ENCODE measurements at regions not wholly inside any gene's neighbourhood (a gene's known extent, or its start where the extent isn't known, plus 50 kb on each side); places are given as distances from the start of the nearest gene placed in this dataset.

GRCh38 chr12:16136219-16136988 is 141.1 kb downstream of the SLC15A5 start:
- DNase-seq (ENCODE audit: low read depth) = no peak

GRCh38 chr12:16135323-16135722 is 142.2 kb downstream of the SLC15A5 start:
- no peak for DNase-seq (ENCODE audit: low read depth)

DNA sequence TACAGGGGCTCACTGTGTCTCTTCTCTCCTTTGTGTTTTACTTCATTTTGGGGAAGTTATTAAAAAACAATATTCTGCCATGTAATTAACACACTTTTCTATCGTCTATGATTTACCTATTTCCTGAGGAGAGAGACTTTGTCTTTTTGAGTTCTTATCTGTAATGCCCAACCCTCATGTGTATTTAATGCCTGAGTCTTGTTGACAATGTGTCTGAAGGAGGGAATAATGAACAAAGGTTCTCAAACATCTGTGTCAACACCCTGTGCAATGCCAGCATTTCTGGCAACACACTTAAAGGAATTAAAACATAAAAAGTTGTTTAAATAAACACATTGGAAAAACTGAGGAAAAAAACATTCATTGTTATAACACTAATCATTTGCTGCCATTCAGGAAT is 147.1 kb downstream of the SLC15A5 start:
- no peak for DNase-seq (ENCODE audit: low read depth)

GRCh38 chr12:16121953-16122352 is 155.5 kb downstream of the SLC15A5 start:
- peak; percentile 1 for DNase-seq (ENCODE audit: low read depth)

DNA sequence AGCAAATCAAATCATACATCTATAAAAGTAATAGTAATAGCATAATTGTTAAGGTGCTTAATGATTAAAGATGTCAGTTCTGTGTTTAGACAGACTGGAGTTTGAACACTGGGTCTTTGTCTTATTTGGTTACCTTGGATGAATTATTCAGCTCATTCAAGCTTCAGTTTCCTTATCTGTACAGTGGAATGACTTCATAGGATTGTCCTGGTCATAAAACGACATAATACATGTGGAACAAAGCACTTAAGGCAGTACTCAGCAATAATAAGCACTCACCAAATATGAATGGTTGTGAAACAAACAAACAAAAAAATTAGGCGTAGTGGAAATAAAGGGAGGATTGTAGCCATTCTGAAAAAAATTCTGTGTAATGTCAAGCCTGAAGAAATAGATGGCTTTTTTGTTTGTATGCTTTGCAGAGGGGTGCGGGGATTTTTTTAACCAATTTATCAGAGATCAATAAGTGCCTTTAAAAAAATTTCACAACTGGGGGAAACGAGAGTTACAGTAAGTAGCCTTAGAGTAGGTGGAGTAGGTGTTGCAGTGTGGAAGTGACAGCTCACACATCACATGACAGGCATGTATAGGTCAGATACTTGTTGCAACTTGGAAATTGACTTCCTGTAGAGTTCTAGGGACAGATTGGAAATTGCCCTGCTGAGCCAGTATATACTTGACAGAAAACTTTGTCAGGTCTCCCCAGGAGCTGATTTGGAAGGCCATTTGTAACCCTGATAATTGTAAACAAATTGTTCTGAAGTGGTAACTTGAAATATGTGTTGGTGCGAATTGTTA is 157.7 kb downstream of the SLC15A5 start:
- DNase-seq (ENCODE audit: low read depth) = no peak

- DNase-seq (ENCODE audit: low read depth) = no peak
Observed at GRCh38 chr12:16118586-16118985, 158.9 kb downstream of the SLC15A5 start.

- DNase-seq (ENCODE audit: low read depth) = no peak
Observed at GRCh38 chr12:16112612-16113560, 164.6 kb downstream of the SLC15A5 start.

GRCh38 chr12:16112130-16112529 is 165.4 kb downstream of the SLC15A5 start:
- DNase-seq (ENCODE audit: low read depth) = no peak

GRCh38 chr12:16110596-16110995 is 166.9 kb downstream of the SLC15A5 start:
- no peak for DNase-seq (ENCODE audit: low read depth)

GRCh38 chr12:16103851-16104250 is 173.6 kb downstream of the SLC15A5 start:
- DNase-seq (ENCODE audit: low read depth) = no peak

DNA sequence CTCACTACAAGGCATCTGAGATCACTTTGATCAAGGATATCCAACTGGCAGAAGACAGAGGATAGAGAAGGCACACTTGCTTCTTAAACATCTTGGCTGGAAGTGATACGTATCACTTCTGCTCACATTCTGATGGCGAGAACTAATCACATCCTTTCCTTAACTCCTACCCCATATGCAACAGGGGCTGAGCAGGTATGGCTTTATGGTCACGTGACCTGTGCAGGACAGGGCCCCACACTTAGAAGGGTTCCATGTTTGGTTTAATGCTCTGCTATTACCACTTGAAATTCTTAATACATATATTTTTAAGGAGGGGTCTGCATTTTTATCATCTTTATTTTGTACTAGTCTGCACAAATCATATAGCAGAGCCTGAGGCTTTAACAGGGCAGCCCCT is 177.3 kb downstream of the SLC15A5 start:
- no peak for DNase-seq (ENCODE audit: low read depth)

DNA sequence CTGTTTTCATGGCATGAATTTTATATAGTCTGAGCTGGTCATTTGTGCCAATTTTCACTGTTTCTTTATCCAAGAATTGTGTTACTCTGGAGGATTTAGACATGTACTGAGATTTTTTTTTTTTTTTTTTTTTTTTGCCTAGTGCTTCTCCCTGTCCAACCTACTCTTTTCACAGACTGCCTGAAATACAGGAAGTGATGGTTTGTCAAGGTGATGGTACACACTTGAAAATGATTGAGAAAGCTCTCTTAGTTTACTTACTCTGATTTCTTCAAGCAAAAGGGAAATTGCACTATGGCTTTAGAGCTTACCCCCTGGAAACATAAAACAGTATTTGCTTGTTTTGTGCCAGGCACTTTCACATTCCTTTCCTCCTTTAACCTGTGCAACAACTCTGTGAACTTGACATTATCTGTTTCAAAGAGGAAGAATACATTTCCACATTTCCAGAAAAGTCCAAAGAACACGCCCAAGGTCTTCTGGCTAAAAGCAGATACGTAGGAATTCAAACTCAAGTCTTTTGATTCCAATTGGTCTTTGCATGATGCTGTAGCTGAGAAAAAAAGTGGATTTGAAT is 181.1 kb downstream of the SLC15A5 start:
- no peak for DNase-seq (ENCODE audit: low read depth)

DNA sequence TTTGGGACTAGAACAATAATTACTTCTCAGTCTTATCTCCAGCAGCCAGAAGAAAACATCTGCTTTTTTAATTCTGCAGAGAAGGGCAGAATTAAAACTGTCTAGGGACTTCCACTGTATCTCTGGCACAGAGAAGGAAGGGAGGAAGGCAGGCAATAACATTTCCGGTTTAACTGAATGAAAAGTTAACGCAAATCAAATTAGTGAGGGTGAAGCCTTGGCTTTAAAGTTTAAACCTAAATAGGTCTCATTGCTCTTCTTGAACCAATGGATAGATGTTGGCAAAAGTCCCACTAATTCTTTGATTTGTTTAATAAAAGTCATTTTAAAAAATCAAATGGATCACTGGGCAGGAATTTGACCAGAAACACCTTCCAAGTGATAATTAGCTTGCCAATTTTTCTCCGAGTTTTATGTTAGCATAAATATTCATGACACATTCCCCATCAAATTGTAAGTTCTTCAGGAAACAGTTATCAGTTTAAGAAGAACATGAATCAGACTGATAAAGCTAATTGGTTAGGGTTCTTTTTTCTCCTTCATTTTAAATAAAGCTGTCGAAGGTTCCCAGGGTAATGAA is 181.9 kb downstream of the SLC15A5 start:
- no peak for DNase-seq (ENCODE audit: low read depth)

- DNase-seq (ENCODE audit: low read depth) = no peak
Observed at GRCh38 chr12:16094437-16094836, 183.0 kb downstream of the SLC15A5 start.

- no peak for DNase-seq (ENCODE audit: low read depth)
Observed at GRCh38 chr12:16093825-16094224, 182.7 kb downstream of the DERA start.

GRCh38 chr12:16090974-16091373 is 179.8 kb downstream of the DERA start:
- no peak for DNase-seq (ENCODE audit: low read depth)

GRCh38 chr12:16088421-16088820 is 177.3 kb downstream of the DERA start:
- DNase-seq (ENCODE audit: low read depth) = no peak

Measured in ELR (cell line).